ENCODE measurements at regions not wholly inside any gene's neighbourhood (a gene's known extent, or its start where the extent isn't known, plus 50 kb on each side); places are given as distances from the start of the nearest gene placed in this dataset.
A peak's percentile ranks its signal among the peaks of the same experiment; 100 is the strongest.
"Not testable (repeated sequence)": the region's sequence is repeated elsewhere in the genome, so short reads cannot be mapped to it uniquely, and the experiment has no call there.

DNA sequence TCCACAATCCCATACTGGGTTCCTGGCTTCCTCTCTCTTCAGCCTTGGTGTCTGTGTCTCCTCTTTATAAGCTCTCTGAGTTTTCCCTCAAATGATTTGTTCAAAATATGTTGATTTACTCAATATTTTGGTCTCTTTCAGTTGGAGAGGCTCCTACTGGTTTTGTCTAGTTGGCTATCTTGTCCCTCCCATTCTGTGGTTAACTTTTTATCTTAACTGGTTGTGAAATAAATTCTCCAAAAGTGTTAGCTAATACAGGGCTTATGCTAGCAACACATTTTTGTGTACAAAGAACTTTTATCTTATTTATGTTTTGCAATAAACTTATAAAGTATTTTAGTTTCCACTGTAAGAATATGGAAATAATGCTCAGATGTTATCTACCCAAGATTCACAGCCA lies 200.9 kb downstream of the AASDHPPT start:
- no peak for DNase-seq (ENCODE audit: low spot score)

GRCh38 chr11:106280036-106280435 lies 202.6 kb downstream of the AASDHPPT start:
- no peak for DNase-seq (ENCODE audit: low spot score)

GRCh38 chr11:106281455-106282173 lies 204.2 kb downstream of the AASDHPPT start:
- no peak for DNase-seq (ENCODE audit: low spot score)

DNA sequence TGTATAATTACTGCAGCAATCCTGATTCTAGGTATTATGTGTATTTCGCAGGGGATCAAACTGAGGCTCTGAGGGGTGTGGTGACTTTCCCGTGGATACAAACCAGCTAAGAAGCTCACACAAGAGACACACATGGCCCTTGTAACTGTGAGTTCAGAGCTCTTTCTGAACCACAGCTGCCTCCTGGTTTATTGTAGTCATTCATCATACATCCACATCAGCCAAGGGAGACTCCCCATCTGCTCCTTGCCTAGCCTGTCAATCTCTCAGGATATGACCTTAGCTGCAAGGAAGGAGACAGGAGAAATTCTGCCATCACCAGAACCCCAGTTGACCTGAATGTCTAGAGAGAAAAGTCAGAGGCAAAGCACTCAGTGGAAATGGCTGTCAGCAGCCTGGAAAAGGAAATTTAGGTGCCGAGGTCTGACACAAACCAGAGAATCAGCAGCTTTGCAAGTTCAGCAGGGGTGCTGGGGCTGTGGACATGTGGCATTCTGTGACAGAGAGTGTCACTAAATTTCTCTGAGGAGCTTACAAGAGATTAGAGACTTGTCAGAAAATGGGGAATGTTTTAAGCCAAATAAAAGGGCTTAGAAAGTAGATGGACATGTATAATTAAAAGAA lies 209.5 kb downstream of the AASDHPPT start:
- DNase-seq (ENCODE audit: low spot score) = peak; percentile 31

DNA sequence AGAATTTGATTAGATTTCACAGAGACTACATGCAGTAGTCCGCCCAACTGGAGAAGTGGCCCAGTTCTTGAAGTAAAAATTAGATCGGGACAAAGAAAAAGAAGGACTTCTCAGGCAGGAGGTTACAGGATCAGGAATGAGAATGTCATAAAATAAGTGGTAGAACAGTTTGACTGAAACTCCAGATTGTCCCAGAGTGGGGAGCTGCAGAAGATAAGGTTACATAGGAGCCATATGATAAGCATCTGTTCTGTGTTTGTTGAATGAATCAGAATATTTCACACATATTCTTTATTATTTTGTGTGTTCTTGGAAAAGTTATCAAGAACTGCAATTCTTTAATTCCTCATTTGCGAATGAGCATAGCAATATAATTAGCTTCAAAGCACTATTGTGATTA lies 210.6 kb downstream of the AASDHPPT start:
- DNase-seq (ENCODE audit: low spot score) = no peak

- peak; percentile 35 for DNase-seq (ENCODE audit: low spot score)
Observed at GRCh38 chr11:106288822-106289387, 211.4 kb downstream of the AASDHPPT start.

GRCh38 chr11:106292526-106292925 lies 215.1 kb downstream of the AASDHPPT start:
- no peak for DNase-seq (ENCODE audit: low spot score)

GRCh38 chr11:106295974-106296373 lies 218.5 kb downstream of the AASDHPPT start:
- DNase-seq (ENCODE audit: low spot score) = no peak

DNA sequence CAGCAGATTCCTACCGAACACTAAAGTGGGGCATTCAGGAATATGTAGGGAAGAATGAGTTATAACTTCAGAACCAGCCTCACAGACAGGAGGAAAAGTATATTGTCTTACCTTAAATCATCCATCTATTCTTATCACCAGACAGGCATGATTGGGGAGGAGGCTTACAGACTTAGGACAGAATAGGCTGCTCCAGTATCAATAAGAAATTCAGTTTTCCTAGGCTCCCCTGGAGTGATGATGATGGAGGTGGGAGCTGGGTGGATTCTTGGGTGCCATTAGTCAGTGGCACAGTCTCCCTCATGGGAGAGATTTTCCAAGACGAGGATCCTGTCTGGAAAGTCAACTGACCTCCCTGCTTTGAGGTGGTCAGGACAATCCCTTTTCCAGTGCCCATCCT lies 225.0 kb downstream of the AASDHPPT start:
- no peak for DNase-seq (ENCODE audit: low spot score)

DNA sequence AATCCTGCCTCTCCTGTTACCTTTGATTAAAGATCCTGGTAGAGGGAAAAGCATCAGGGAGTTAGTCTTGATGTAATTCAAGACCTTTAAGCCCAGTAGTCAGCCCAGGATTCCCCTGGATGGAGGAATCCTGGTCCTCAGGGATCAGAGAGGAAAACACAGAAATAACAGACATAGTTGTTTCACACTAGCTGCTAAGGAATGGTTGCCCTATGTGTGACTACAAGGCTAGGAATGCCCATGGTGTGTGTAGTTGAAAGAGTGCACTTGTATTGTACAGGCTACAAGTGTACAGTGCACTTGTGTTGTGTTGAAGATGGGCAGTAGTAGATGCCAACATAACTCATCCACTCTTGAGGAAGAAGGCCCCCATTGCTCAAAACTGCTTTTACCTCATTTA lies 226.8 kb downstream of the AASDHPPT start:
- no peak for DNase-seq (ENCODE audit: low spot score)

DNA sequence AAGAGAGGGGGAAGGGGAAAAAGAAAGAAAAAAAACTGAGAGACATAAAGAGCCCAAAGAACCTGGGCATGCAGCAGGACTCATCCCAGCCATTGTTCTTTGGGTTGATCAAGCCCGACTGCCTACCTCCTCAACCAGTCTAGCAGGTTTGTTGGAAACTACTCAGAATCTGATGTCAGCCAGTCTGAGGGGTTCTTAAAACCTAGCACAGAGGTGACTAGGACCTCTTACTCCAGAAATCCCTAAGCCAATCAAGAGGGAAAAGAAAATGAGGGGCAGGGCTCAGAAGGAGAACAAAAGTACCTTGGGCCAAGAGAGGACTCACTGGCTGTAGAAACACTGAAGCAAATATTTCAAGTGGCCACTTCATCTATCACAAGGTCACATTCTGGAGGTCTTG lies 228.0 kb downstream of the AASDHPPT start:
- DNase-seq (ENCODE audit: low spot score) = no peak

DNA sequence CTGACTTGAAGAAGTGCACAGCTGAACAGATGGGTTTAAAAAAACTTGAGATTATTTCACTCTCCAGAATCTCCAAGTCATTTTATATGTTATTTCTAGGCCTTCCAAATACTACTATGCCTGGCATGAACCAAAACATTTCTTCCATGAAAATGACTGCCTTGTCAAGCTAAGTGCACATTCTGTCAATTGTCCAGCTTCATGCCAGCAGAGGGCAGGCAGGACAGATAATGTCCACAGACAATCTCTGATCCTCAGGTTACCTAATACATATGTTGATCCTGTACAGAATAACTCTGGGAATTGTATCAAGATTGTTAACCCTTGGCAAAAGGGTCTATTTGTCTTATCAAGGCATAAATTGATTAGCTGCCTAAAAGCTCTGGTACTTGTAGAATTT lies 229.5 kb downstream of the AASDHPPT start:
- DNase-seq (ENCODE audit: low spot score) = peak; percentile 15

- DNase-seq (ENCODE audit: low spot score) = no peak
Observed at GRCh38 chr11:106309070-106309684, 231.7 kb downstream of the AASDHPPT start.

DNA sequence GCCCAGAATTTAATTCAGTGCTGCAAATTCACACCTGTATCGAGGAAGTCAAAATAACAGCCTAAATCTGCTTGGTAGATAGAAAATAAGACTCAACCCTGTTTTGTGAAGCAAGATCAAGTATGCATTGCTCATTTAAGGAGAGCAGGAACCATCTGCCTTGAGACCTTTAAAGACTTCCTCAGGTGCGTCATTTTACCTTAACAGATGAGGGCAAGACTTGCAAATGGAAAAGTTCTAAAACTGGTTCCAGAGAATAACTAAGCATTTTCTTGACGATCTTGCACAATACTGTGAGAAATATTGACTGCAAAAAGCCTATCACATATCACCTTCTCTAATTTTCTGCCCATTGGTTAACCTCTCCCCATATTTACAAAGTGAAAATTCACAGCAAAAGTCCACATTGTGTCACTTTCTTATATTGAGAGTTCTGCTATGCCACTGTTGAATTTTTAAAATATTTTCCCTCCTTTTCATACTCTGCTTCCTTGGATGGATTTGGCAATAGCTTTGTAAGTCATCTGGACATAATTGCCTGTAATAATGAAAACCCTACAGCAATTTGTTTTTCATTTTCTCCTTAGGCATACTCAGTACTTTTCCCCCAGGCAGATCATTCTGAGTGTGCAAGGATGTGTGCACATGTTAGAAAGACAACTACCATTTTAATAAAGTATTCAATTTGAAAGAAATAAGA lies 234.2 kb downstream of the AASDHPPT start:
- DNase-seq (ENCODE audit: low spot score) = no peak

DNA sequence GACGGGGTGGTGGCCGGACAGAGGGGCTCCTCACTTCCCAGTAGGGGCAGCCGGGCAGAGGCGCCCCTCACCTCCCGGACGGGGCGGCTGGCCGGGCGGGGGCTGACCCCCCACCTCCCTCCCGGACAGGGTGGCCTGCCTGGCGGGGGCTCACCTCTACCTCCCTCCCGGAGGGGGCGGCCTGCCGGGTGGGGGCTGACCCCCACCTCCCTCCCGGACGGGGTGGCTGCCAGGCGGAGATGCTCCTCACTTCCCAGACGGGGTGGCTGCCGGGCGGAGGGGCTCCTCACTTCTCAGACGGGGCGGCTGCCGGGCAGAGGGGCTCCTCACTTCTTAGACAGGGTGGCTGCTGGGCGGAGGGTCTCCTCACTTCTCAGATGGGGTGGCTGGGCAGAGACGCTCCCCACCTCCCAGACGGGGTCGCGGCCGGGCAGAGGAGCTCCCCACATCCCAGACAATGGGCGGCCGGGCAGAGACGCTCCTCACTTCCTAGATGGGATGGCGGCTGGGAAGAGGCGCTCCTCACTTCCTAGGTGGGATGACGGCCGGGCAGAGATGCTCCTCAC lies 239.8 kb downstream of the AASDHPPT start:
- DNase-seq (ENCODE audit: low spot score) = not testable (repeated sequence)

DNA sequence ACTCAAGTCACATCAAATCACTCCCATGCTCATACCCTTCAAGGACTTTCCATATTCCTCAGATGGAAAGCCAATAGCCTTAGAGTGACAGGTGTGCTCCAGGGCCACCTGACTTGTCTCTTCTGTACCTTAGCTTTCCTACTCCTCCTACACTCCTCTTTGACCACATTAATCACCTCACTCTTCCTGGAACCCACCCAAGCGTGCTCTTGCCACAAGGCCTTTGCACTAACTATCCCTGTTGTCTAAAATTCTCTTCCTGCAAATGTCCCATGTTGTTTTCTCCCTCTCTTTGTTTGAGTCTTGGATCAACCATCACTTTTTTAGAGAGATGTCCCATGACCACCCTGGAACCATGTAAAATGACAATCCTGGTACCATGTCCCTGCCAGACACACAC lies 244.1 kb downstream of the AASDHPPT start:
- DNase-seq (ENCODE audit: low spot score) = no peak

- no peak for DNase-seq (ENCODE audit: low spot score)
Observed at GRCh38 chr11:106322106-106322505, 244.6 kb downstream of the AASDHPPT start.

- no peak for DNase-seq (ENCODE audit: low spot score)
Observed at GRCh38 chr11:106326087-106326486, 248.6 kb downstream of the AASDHPPT start.

GRCh38 chr11:106327134-106327533 lies 249.7 kb downstream of the AASDHPPT start:
- DNase-seq (ENCODE audit: low spot score) = no peak

GRCh38 chr11:106327637-106328036 lies 250.2 kb downstream of the AASDHPPT start:
- no peak for DNase-seq (ENCODE audit: low spot score)

DNA sequence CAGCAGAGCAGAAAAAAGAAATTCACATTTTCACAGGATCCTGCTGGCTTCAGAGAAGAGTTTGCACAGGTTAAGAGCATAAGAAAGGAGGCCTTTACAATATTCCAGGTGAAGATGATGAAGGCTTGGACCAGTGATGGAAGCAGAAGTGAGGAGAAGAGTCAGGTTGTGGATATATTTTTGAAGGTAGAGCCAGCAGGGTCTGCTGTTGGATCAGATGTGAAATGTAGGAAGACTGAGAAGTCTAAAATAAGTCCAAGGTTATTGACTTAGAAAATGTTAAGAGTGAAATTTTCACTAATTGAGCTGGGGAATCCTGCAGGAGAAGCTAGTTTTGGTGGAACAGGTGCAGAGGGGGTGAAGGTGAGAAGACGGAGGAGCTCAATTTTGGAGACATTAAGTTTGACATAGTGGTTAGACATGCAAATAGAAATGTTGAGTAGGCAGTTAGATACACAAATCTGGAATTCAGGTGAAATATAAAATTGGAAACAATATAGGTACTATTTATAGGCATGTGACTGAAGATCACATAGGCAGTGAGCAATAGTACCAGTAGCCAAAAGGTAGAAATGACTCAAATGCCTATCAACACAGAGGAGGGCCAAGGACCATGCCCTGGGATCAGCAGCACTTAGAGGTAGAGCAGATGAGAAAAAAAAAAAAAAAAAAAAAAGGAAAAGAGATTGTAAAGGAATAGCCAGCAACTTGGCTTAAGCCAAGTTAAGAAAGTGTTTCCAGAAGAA lies 252.0 kb downstream of the AASDHPPT start:
- DNase-seq (ENCODE audit: low spot score) = no peak

All from cerebellar cortex (tissue), 1 donor.